BLaER1 (cell line): ENCODE measurements at regions not wholly inside any gene's neighbourhood (a gene's known extent, or its start where the extent isn't known, plus 50 kb on each side); places are given as distances from the start of the nearest gene placed in this dataset.

Experiments
- H3K27ac ChIP-seq: shearing (Covaris generic); formaldehyde crosslinking; 2 replicates; pipeline ENCODE4 v1.8.1; 2022
- H3K27me3 ChIP-seq: shearing (Covaris generic); formaldehyde crosslinking; 2 replicates; pipeline ENCODE4 v1.8.1; 2022
- H3K36me3 ChIP-seq: shearing (Covaris generic); formaldehyde crosslinking; 2 replicates; pipeline ENCODE4 v1.8.1; 2022
- H3K4me1 ChIP-seq: shearing (Covaris generic); formaldehyde crosslinking; 2 replicates; pipeline ENCODE4 v1.8.1; 2022
- H3K4me2 ChIP-seq: shearing (Covaris generic); formaldehyde crosslinking; 2 replicates; pipeline ENCODE4 v1.8.1; 2022
- H3K4me3 ChIP-seq: shearing (Covaris generic); formaldehyde crosslinking; 2 replicates; pipeline ENCODE4 v1.8.1; 2022
- H3K9ac ChIP-seq: shearing (Covaris generic); formaldehyde crosslinking; 2 replicates; pipeline ENCODE4 v1.8.1; 2022
- H3K9me3 ChIP-seq: shearing (Covaris generic); formaldehyde crosslinking; 2 replicates; pipeline ENCODE4 v1.8.1; 2022
- H4K20me1 ChIP-seq: shearing (Covaris generic); formaldehyde crosslinking; 2 replicates; pipeline ENCODE4 v1.8.1; 2022
- Cebpa-rat ChIP-seq: shearing (Covaris generic); IDR thresholded peaks from 2 replicates; pipeline ENCODE4 v1.8.1; 2022

- no peak overlapping the region for H3K4me2 ChIP-seq
- no peak overlapping the region for H3K9ac ChIP-seq
- H4K20me1 ChIP-seq = no peaks in the 10 kb centered on the region
- TF ChIP-seq Cebpa-rat = no peak
- H3K4me3 ChIP-seq = no peak overlapping the region
- no peaks in the 10 kb centered on the region for H3K9me3 ChIP-seq
- H3K36me3 ChIP-seq = no peaks in the 10 kb centered on the region
- no peak overlapping the region for H3K27ac ChIP-seq
- H3K4me1 ChIP-seq = no peaks in the 10 kb centered on the region
- H3K27me3 ChIP-seq = no peaks in the 10 kb centered on the region
Observed at GRCh38 chr12:63223128-63223527, 72.1 kb upstream of the AVPR1A start.

- no peak overlapping the region for H3K4me3 ChIP-seq
- H3K4me2 ChIP-seq = no peak overlapping the region
- H3K36me3 ChIP-seq = no peaks in the 10 kb centered on the region
- no peaks in the 10 kb centered on the region for H3K4me1 ChIP-seq
- no peaks in the 10 kb centered on the region for H3K9me3 ChIP-seq
- no peak for TF ChIP-seq Cebpa-rat
- H3K9ac ChIP-seq = no peak overlapping the region
- H3K27me3 ChIP-seq = no peaks in the 10 kb centered on the region
- no peak overlapping the region for H3K27ac ChIP-seq
- no peaks in the 10 kb centered on the region for H4K20me1 ChIP-seq
Observed at GRCh38 chr12:63222582-63222981, 71.6 kb upstream of the AVPR1A start.

GRCh38 chr12:63220921-63221320 is 69.9 kb upstream of the AVPR1A start:
- no peaks in the 10 kb centered on the region for H4K20me1 ChIP-seq
- no peaks in the 10 kb centered on the region for H3K27me3 ChIP-seq
- H3K27ac ChIP-seq = no peak overlapping the region
- H3K36me3 ChIP-seq = no peaks in the 10 kb centered on the region
- H3K4me1 ChIP-seq = no peaks in the 10 kb centered on the region
- H3K9me3 ChIP-seq = no peaks in the 10 kb centered on the region
- TF ChIP-seq Cebpa-rat = no peak
- no peak overlapping the region for H3K4me2 ChIP-seq
- H3K9ac ChIP-seq = no peak overlapping the region
- H3K4me3 ChIP-seq = no peak overlapping the region

GRCh38 chr12:63212316-63212715 is 61.3 kb upstream of the AVPR1A start:
- no peaks in the 10 kb centered on the region for H4K20me1 ChIP-seq
- H3K27ac ChIP-seq = no peak overlapping the region
- no peaks in the 10 kb centered on the region for H3K9me3 ChIP-seq
- no peak overlapping the region for H3K9ac ChIP-seq
- no peaks in the 10 kb centered on the region for H3K4me1 ChIP-seq
- no peak for TF ChIP-seq Cebpa-rat
- no peak overlapping the region for H3K4me3 ChIP-seq
- H3K27me3 ChIP-seq = no peaks in the 10 kb centered on the region
- no peak overlapping the region for H3K4me2 ChIP-seq
- H3K36me3 ChIP-seq = no peaks in the 10 kb centered on the region

GRCh38 chr12:63208956-63209355 is 58.0 kb upstream of the AVPR1A start:
- Histone ChIP-seq H3K9ac (no peak overlapping the region), H3K4me3 (no peak overlapping the region), H3K9me3 (no peaks in the 10 kb centered on the region), H3K27me3 (no peaks in the 10 kb centered on the region), H4K20me1 (no peaks in the 10 kb centered on the region), H3K4me2 (no peak overlapping the region), H3K36me3 (no peaks in the 10 kb centered on the region), H3K27ac (no peak overlapping the region), H3K4me1 (no peaks in the 10 kb centered on the region)
- no peak for TF ChIP-seq Cebpa-rat

- H3K4me1 ChIP-seq = no peaks in the 10 kb centered on the region
- H3K4me3 ChIP-seq = no peak overlapping the region
- no peak overlapping the region for H3K4me2 ChIP-seq
- no peaks in the 10 kb centered on the region for H4K20me1 ChIP-seq
- TF ChIP-seq Cebpa-rat = no peak
- H3K27ac ChIP-seq = no peak overlapping the region
- H3K27me3 ChIP-seq = no peaks in the 10 kb centered on the region
- no peak overlapping the region for H3K9ac ChIP-seq
- H3K9me3 ChIP-seq = no peaks in the 10 kb centered on the region
- H3K36me3 ChIP-seq = no peaks in the 10 kb centered on the region
Observed at GRCh38 chr12:63206909-63207308, 55.9 kb upstream of the AVPR1A start.

- H3K4me3 ChIP-seq = no peak overlapping the region
- H3K9ac ChIP-seq = no peak overlapping the region
- no peak overlapping the region for H3K27ac ChIP-seq
- H4K20me1 ChIP-seq = no peaks in the 10 kb centered on the region
- no peaks in the 10 kb centered on the region for H3K27me3 ChIP-seq
- H3K36me3 ChIP-seq = no peaks in the 10 kb centered on the region
- H3K9me3 ChIP-seq = no peaks in the 10 kb centered on the region
- no peak for TF ChIP-seq Cebpa-rat
- no peak overlapping the region for H3K4me2 ChIP-seq
- H3K4me1 ChIP-seq = no peaks in the 10 kb centered on the region
Observed at GRCh38 chr12:63206494-63206893, 55.5 kb upstream of the AVPR1A start.
